Activated CD4-positive, alpha-beta T cell treated with anti-CD3 and anti-CD28 coated beads, Interleukin-2, amount 50 U/mL, for 48 hours (primary cell): ENCODE measurements at regions not wholly inside any gene's neighbourhood (a gene's known extent, or its start where the extent isn't known, plus 50 kb on each side); places are given as distances from the start of the nearest gene placed in this dataset.
"Not testable (repeated sequence)": the region's sequence is repeated elsewhere in the genome, so short reads cannot be mapped to it uniquely, and the experiment has no call there.

Source experiments
- DNase-seq, 2 experiments: peaks; one replicate each; pipeline ENCODE4 v3.0.0-alpha.2; 2020

GRCh38 chr21:15441060-15441493 lies 288.7 kb upstream of the USP25 start:
- no peak for DNase-seq

DNA sequence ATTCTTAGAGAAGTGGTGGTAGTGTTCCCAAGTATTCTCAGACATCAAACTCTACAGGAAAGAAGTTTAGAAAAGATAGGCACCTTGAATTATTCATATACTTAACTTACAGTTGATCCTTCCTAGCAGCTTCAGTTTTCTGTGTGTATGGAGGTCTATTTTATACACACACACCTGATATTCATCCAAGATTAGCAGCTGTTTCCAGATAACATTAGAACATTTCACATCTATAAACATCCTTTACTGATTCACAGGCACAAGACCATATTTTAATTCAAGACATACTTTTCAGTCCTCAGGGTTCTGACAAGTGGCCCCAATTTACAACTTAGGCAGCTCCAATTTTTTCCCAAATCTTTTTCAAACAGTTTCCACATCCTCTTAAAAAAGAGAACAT lies 287.8 kb upstream of the USP25 start:
- no peak for DNase-seq

DNA sequence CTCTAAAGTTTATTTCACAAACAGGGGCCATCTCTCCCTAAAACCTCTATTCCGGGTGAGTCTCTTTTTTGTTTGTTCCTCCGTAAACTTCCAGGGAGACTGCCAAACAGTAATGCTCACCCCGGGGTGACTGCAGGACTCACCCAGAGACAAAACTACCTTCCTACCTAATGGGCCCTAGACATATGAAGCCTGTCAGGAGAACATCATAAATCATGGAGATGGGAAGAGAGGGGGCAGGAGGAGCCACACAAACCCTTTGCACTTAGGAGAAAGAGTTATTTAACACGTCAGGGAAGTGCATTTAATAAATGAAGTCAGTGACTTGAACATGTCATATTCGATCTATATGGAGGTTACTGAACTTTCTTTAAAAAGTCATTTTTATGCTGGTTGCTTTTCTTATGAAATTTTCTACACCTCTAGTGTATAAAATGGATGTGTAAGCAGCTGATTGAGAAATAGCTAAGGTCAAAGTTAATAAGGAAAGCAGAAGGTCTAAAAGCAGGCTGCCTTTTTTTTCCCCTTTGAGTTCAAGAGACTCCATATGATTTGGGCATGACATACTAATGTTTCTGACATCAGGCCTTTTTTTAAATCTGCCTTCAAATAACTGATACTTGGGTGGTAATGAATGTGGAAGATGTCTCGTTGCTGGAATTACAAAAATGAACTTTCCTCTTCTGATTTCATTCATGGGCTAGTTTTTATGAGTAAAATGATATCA lies 286.9 kb upstream of the USP25 start:
- DNase-seq: no peak

- no peak for DNase-seq
These were observed 286.1 kb upstream of the USP25 start for GRCh38 chr21:15443740-15444117.

DNA sequence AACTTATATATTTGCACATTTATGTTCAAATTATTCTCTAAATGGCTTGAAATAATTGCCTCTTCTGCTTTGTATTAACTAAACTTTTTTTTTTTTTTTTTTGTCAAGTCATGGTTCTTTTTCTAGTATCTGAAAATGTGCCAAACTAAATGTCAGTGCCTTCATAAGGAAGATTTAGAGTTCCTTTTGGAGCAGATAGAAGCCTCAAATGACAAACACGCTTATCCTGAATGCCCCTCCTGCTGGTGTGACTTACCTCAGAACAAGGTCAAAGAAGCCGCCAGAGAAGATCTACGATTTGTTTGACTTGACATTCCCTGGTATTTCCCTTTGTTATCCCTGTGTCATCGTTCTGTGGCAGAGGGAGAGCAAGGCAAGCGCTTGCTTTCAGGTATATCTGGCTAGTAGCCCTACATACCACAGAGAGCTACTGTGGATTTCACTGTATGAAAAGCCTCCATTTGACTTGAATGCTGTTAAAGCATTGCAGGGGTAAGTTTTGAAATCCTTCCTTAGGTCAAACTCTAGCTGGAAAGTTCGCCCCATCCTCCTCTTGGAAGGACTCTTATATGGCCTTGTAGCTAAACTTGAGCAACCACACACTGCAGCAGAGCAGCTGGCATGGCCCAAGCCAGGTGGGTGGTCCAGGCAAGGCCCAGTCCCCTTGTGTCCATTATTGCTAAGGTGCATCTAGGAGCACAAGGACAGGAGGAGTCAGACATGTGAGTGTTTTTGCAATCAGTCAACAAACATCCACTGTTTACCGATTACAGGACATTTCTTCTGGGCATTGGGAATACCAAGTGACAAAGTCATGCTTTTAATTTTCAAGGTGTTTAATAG lies 285.4 kb upstream of the USP25 start:
- no peak for DNase-seq

- no peak for DNase-seq
These were observed 284.5 kb upstream of the USP25 start for GRCh38 chr21:15445327-15445726.

DNA sequence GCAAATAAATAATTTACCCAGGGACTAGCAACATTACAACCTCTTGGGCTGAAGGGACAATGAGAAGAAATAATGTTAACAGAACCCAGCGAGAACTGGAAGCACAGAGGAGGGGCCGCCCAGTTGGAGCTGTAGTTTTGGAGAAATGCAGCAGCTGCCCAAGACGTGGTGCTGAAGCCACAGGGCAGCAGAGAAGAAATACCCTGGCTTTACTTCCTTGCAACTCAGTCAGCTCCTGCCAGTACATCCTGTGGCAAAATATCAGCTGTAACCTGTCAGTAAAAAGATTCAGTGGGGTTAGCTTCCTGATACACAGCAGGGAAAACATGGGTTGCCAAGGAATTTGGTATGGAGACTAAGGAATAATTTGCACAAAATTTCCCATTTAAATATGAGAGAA lies 283.6 kb upstream of the USP25 start:
- no peak for DNase-seq

DNA sequence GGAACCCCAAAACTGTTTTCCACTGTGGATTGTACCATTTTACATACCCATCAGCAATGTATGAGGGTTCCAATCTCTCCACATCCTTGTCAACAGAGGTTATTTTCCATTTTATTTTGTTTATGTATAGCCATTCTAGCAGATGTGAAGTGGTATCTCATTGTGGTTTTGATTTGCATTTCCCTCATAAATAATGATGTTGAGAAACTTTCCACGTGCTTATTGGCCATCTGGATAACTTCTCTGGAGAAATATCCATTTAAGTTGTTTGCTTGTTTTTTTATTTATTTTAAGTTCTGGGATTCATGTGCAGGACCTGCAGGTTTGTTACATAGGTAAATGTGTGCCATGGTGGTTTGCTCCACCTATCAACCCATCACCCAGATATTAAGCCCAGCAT lies 280.2 kb upstream of the USP25 start:
- DNase-seq: no peak

GRCh38 chr21:15453261-15453660 lies 276.5 kb upstream of the USP25 start:
- no peak for DNase-seq

DNA sequence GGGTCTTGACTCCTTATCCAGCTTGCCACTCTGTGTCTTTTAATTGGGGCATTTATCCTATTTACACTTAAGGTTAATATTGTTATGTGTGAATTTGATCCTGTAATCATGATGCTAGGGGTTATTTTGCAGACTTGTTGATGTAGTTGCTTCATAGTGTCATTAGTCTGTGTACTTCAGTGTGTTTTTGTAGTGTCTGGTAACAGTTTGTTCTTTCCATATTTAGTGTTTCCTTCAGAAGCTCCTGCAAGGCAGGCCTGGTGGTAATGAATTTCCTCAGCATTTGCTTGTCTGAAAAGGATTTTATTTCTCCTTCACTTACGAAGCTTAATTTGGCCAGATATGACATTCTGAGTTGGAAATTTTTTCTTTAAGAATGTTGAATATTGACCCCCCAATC lies 276.0 kb upstream of the USP25 start:
- not testable (repeated sequence) for DNase-seq

DNA sequence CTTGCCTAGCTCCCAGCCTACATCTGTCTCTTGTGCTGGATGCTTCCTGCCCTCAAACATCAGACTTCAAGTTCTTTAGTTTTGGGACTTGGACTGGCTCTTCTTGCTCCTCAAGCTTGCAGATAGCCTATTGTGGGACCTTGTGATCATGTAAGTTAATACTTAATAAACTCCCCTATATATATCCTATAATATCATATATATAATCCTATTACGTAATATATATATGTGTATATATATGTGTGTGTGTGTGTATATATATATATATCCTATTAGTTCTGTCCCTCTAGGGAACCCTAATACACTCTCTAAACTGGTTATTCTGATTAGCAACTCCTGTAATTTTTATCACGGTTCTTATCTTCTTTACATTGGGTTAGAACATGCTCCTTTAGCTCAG lies 274.9 kb upstream of the USP25 start:
- DNase-seq: not testable (repeated sequence)

DNA sequence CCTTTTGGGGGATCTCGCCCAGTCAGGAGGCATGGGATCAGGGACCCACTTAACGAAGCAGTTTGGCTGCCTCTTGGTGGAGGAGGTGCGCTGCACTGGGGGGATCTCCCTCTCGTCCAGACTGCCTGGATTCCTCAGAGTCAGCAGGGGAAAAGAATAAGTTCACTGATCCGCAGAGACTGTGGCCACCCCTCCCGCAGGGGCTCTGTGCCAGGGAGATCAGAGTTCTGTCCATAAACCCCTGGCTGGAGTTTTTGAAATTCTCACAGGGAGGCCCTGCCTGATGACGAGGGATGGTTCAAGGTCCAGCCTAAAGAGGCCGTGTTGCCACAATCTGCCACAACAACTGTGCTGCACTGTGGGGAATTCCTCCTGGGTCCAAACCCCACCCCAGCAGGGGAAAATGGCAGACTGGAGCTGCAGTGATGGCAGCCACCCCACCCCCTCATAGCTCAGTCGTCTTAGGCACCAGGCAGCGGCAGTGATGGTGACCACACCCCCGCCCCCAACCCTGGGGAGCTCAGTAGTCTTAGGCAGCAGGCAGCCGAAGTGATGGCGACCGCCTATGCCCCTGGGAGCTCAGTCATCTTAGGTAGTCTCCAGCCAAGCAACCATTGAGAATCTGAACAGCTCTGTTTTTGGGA lies 273.8 kb upstream of the USP25 start:
- no peak for DNase-seq

DNA sequence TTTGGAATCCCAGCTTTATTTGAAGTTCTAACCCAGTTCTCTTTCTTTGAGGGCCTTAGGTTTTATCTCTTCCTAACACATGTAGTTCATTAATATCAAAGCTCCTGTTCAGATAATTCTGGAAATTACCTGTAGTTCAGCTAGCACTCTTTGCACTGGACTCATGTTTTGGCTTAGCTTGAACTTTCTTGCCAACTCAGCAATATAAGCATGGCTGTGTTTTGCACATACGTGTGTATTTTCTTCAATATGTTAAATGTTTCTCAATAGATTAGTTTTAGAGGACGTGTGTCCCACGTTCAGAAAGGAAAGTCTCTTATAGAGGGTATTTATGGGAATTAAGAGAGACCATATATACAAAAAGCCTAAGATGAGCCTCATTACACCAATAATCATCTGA lies 271.8 kb upstream of the USP25 start:
- no peak for DNase-seq

DNA sequence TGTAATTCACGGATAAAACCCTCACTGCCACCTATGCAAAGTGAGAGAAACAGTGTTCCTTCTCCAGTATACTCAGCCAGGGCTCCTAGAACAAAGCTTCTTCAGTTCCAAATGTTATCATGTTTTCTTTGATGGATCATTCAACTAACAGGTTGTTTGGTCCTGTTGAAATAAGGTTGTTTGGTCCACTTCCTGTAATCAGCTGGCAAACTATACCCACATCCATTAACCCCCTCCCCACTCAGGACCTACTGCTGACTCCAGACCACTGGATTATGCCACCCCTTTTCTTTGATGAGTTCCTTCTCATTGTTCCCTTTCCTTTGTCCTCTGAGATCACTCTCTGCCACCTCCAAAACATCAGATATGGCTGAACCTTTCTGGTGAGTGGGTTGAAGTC lies 267.7 kb upstream of the USP25 start:
- no peak for DNase-seq

DNA sequence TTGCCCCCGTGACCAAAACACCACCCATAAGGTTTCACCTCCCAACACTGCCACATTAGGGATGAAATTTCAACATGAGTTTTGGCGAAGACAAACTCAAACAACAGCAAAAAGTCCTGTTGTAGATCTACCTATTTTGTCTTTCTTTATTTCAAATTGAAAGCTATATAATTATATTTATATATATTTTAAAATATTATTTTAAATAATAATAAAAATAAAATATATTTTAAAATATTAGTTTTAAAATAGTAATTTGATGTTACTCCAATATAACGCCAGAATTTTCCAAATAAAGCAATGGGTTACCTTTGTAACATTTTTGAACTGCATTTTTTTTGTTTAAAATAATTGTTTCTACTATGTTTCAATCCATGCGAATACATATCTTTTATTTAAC lies 263.5 kb upstream of the USP25 start:
- DNase-seq: no peak

GRCh38 chr21:15468368-15468767 lies 261.4 kb upstream of the USP25 start:
- no peak for DNase-seq

GRCh38 chr21:15472108-15473040 lies 257.4 kb upstream of the USP25 start:
- no peak for DNase-seq

- not testable (repeated sequence) for DNase-seq
These were observed 252.0 kb upstream of the USP25 start for GRCh38 chr21:15477773-15478172.

DNA sequence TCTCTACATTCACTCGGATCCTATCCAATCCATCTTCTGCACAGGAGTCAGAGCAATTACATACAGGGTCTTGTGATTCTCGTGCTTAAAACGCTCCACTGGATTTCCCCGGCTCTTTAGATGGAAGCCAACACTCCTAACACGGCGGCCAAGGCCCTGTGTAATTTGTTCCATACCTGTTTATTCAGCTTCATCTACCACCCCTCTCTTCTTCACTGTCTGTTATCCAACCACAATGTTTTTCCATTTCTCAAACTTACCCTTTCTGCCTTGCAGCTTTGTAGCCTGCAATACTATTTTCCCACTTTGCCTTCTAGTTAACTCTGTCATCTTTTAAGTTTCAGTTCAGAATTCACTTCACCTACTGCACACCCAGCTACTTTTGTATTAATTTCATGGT lies 249.6 kb upstream of the USP25 start:
- DNase-seq: peak in 1 of 2 experiments; percentile 7

- DNase-seq: peak; percentile 80 to 85
These were observed 246.5 kb upstream of the USP25 start for GRCh38 chr21:15483138-15483780.

DNA sequence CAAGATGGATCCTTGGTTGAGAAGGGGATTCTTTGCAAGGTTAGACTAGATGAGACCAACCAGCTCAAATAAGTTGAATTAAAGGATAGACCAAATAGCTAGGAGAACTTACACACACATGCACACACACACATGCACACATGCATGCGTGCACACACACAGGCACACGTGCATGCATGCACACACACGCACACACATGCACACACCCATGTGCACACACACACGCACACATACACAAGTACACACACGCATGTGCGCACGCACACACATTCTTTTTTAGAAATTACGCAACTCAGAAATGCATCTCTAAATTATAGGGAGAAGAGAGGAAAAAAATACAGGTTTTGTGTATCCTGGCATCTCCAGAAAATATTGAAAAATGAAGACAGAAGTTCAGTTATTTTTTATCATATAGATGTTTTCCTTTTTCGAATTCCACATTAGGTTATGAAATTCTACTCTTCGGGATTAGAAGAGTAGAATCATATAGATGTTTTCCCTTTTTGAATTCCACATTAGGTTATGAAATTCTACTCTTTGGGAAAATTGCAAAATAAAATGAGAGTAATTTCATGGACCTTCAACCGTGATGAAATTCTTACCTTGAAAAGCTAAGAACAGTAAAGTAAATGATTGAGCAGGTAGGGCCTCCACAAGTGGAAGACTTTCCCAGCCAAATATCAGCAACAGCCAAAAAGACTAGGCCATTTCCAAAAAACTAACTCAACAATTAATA lies 243.2 kb upstream of the USP25 start:
- no peak for DNase-seq

GRCh38 chr21:15487196-15487550 lies 242.6 kb upstream of the USP25 start:
- no peak for DNase-seq
